ENCODE measurements at regions not wholly inside any gene's neighbourhood (a gene's known extent, or its start where the extent isn't known, plus 50 kb on each side); places are given as distances from the start of the nearest gene placed in this dataset.

GRCh38 chr7:106776618-106777347, 88.3 kb upstream of the PIK3CG start:
- DNase-seq, result no peak

GRCh38 chr7:106777674-106778299, 87.3 kb upstream of the PIK3CG start:
- no peak for DNase-seq

GRCh38 chr7:106778656-106779250, 86.3 kb upstream of the PIK3CG start:
- DNase-seq, result no peak

- DNase-seq, result no peak
Measured at GRCh38 chr7:106779877-106780276, 85.2 kb upstream of the PIK3CG start.

GRCh38 chr7:106781007-106781406, 84.1 kb upstream of the PIK3CG start:
- no peak for DNase-seq

- DNase-seq, result no peak
Measured at GRCh38 chr7:106781828-106782544, 83.1 kb upstream of the PIK3CG start.

- no peak for DNase-seq
Measured at GRCh38 chr7:106783286-106783685, 81.8 kb upstream of the PIK3CG start.

GRCh38 chr7:106788637-106789036, 76.4 kb upstream of the PIK3CG start:
- DNase-seq, result no peak

- no peak for DNase-seq
Measured at GRCh38 chr7:106791526-106791925, 73.6 kb upstream of the PIK3CG start.

GRCh38 chr7:106792233-106792926, 72.7 kb upstream of the PIK3CG start:
- no peak for DNase-seq

- no peak for DNase-seq
Measured at GRCh38 chr7:106793015-106793975, 71.8 kb upstream of the PIK3CG start.

GRCh38 chr7:106794276-106795083, 70.6 kb upstream of the PIK3CG start:
- no peak for DNase-seq

GRCh38 chr7:106795084-106795876, 69.8 kb upstream of the PIK3CG start:
- DNase-seq, result no peak

GRCh38 chr7:106795877-106796231, 69.2 kb upstream of the PIK3CG start:
- no peak for DNase-seq

GRCh38 chr7:106797937-106798336, 67.1 kb upstream of the PIK3CG start:
- DNase-seq, result no peak

GRCh38 chr7:106802589-106802988, 62.5 kb upstream of the PIK3CG start:
- DNase-seq, result no peak

GRCh38 chr7:106806556-106806955, 58.5 kb upstream of the PIK3CG start:
- no peak for DNase-seq

- no peak for DNase-seq
Measured at GRCh38 chr7:106807474-106807873, 57.6 kb upstream of the PIK3CG start.

GRCh38 chr7:106808967-106809635, 56.0 kb upstream of the PIK3CG start:
- no peak for DNase-seq

- DNase-seq, result no peak
Measured at GRCh38 chr7:106811472-106811871, 53.6 kb upstream of the PIK3CG start.
